Nephron (organoid): ENCODE measurements at regions not wholly inside any gene's neighbourhood (a gene's known extent, or its start where the extent isn't known, plus 50 kb on each side); places are given as distances from the start of the nearest gene placed in this dataset.
"Not testable (repeated sequence)": the region's sequence is repeated elsewhere in the genome, so short reads cannot be mapped to it uniquely, and the experiment has no call there.

Experiments
- H3K27ac Mint-ChIP-seq, 3 experiments: 2 replicates each; pipeline ENCODE4 v1.8.0; 2020; ENCODE audit warnings: mixed read lengths in 3 of 3, mild to moderate bottlenecking in 2 of 3, moderate library complexity in 1 of 3
- H3K27me3 Mint-ChIP-seq: 2 replicates; pipeline ENCODE4 v1.8.0; 2021; ENCODE audit warnings: low read depth, mild to moderate bottlenecking, moderate library complexity, mixed read lengths
- H3K36me3 Mint-ChIP-seq: 2 replicates; pipeline ENCODE4 v1.8.0; 2020; ENCODE audit warnings: low read depth, mixed read lengths
- H3K4me1 Mint-ChIP-seq: 2 replicates; pipeline ENCODE4 v1.8.0; 2020; ENCODE audit warnings: mixed read lengths
- H3K4me3 Mint-ChIP-seq, 3 experiments: 2 replicates each; pipeline ENCODE4 v1.8.0; 2020; ENCODE audit warnings: mild to moderate bottlenecking in 3 of 3, mixed read lengths in 3 of 3, moderate library complexity in 2 of 3
- H3K9me3 Mint-ChIP-seq: 2 replicates; pipeline ENCODE4 v1.8.0; 2020; ENCODE audit warnings: mixed read lengths
- TF ChIP-seq, protein P1 (sequence below), 3 experiments: fragments of 200-600 bp; sonication (generic); IDR thresholded peaks; one replicate each; pipeline ENCODE4 v1.5.0; 2021; ENCODE audit warnings: antibody characterized with exemption in 3 of 3; ENCODE audit not compliant: unreplicated experiment in 3 of 3

DNA sequence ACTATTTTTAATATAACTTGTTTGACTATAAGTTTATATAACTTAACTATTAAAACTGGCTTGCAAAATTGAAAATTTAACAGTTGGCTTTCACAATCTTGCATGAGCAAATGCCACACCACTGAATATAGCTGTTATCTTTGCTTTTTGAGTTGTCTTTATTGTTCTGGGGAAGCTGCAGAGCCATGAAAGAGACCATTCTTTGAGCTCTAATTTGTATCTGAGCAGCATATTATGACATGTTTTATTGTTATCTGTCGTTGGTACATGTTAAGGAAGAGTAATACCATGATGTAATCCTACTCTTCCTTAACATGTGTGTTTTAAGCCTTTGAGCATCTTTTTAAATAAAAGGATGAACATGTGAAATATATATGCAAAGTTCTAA, 97.1 kb upstream of the ANK2 start:
- Mint-ChIP-seq H3K27ac (no peak overlapping the region), H3K27me3 (no peaks in the 10 kb centered on the region), H3K9me3 (no peaks in the 10 kb centered on the region), H3K4me1 (no peaks in the 10 kb centered on the region), H3K36me3 (peaks cover 5% of the 10 kb centered on the region), H3K4me3 (no peak overlapping the region)
- TF ChIP-seq, protein P1, sequence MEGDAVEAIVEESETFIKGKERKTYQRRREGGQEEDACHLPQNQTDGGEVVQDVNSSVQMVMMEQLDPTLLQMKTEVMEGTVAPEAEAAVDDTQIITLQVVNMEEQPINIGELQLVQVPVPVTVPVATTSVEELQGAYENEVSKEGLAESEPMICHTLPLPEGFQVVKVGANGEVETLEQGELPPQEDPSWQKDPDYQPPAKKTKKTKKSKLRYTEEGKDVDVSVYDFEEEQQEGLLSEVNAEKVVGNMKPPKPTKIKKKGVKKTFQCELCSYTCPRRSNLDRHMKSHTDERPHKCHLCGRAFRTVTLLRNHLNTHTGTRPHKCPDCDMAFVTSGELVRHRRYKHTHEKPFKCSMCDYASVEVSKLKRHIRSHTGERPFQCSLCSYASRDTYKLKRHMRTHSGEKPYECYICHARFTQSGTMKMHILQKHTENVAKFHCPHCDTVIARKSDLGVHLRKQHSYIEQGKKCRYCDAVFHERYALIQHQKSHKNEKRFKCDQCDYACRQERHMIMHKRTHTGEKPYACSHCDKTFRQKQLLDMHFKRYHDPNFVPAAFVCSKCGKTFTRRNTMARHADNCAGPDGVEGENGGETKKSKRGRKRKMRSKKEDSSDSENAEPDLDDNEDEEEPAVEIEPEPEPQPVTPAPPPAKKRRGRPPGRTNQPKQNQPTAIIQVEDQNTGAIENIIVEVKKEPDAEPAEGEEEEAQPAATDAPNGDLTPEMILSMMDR (IDR thresholded peaks at IDR 0.05; ENCODE audit: unreplicated experiment in 3 of 3), result no peak

DNA sequence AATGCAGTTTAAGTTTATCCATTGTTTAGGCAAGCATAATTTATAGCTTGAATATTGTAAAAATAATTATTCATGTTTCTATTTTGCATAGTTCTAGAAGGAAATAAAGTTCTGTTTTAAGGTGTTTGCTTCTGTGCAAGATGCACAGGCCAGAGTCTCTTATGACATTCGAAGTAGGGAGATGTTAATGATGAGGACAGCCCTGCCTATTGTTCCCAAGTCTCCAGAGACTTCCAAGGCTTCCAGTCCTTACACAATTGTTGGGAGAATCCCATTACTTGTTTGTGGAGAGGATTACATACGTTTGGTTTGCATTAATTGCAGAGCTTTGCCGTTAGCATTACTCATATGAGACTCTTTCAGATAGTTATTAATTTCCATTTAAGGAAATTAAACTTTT, 96.2 kb upstream of the ANK2 start:
- Mint-ChIP-seq H3K36me3 (peaks cover 5% of the 10 kb centered on the region), H3K4me1 (no peaks in the 10 kb centered on the region), H3K27ac (no peak overlapping the region), H3K9me3 (no peaks in the 10 kb centered on the region), H3K4me3 (no peak overlapping the region), H3K27me3 (no peaks in the 10 kb centered on the region)
- TF ChIP-seq, protein P1 (IDR thresholded peaks at IDR 0.05; ENCODE audit: unreplicated experiment in 3 of 3), result no peak

DNA sequence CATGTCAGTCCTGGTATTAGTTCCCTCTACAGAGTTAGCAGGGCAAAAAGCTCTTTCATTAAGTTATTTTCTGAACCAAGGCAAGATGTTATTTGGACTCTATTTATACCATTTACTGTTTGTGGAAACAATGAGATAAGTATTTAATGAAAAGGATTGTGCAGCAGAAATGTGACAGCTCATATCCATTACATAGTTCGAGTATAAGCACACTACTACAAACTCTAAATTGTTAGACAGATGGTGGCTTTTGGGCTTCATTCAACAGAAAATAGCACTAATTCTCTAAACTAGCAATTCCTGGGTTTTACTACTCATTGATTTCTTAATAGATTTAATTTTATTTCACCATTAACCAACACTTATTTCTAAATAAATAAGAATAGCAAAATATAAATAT, 95.2 kb upstream of the ANK2 start:
- H3K4me1 Mint-ChIP-seq, result no peaks in the 10 kb centered on the region
- H3K36me3 Mint-ChIP-seq, result peaks cover 5% of the 10 kb centered on the region
- H3K27ac Mint-ChIP-seq, result no peak overlapping the region
- H3K9me3 Mint-ChIP-seq, result no peaks in the 10 kb centered on the region
- H3K27me3 Mint-ChIP-seq, result no peaks in the 10 kb centered on the region
- TF ChIP-seq, protein P1 (IDR thresholded peaks at IDR 0.05; ENCODE audit: unreplicated experiment in 3 of 3), result no peak
- H3K4me3 Mint-ChIP-seq, result no peak overlapping the region

DNA sequence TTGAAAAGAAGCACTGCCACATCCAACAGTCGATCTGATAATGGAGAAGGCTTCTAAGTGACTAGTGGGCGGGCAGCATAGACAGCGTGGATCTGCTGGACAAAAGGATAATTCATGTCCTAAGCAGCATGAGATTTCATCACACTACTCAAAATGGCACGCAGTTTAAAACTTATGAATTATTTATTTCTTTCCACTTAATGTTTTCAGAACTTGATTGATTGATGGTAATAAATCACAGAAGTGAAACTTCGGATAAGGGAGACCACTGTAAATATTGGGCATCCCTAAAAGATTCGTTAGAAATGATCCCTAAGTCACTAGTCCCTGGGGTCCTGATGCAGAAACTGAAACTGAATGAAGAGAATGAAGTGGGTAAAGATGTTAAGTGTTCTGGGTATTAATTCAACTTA, 93.0 kb upstream of the ANK2 start:
- Mint-ChIP-seq H3K36me3 (peaks cover 5% of the 10 kb centered on the region), H3K9me3 (no peaks in the 10 kb centered on the region), H3K4me3 (no peak overlapping the region), H3K27me3 (no peaks in the 10 kb centered on the region), H3K4me1 (no peaks in the 10 kb centered on the region), H3K27ac (no peak overlapping the region)
- TF ChIP-seq, protein P1 (IDR thresholded peaks at IDR 0.05; ENCODE audit: unreplicated experiment in 3 of 3), result no peak

DNA sequence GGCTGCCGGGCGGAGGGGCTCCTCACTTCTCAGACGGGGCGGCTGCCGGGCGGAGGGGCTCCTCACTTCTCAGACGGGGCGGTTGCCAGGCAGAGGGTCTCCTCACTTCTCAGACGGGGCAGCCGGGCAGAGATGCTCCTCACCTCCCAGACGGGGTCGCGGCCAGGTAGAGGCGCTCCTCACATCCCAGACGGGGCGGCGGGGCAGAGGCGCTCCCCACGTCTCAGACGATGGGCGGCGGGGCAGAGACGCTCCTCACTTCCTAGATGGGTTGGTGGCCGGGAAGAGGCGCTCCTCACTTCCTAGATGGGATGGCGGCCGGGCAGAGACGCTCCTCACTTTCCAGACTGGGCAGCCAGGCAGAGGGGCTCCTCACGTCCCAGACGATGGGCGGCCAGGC, 91.7 kb upstream of the ANK2 start:
- H3K36me3 Mint-ChIP-seq, H3K27me3 Mint-ChIP-seq, H3K4me3 Mint-ChIP-seq, H3K27ac Mint-ChIP-seq, H3K4me1 Mint-ChIP-seq, H3K9me3 Mint-ChIP-seq: not testable (repeated sequence)

DNA sequence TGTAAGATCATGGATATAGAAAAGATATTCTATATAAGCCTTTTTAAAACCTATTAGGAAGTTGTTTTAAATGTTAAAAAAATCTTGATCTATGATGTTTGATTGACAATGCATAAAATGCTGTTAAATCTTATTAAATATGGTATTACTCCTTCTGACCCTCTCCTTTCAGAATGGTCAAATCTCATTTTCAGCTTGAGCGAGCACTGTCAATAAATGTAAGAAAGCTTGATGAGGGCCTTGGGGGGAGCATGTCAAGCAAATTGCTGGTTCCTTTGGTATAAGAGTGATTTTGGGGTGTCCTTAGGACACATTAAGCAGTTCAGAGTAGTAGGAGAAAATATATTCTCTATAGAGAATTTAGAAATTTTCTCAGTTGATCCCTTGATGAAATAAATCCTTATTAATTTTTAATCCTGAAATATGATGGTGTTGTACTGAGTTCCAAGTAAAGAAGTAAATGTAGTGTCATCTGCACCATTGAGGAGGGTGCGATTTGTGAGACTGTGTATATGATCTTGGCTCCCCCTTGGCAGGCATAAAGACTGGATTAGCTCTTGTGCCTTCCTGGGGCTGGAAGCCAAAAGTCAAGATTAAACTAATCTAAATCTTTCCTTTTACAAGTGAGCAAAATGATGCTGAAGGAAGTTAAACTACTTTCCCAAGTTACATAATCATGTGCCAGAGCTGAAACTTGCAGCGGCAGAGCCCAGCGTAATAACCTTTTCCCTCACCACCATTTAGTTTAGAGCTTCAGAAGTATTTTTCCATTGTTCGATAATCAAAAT, 82.6 kb upstream of the ANK2 start:
- Mint-ChIP-seq H3K9me3 (peaks cover 7% of the 10 kb centered on the region), H3K27ac (no peak overlapping the region), H3K27me3 (no peaks in the 10 kb centered on the region), H3K36me3 (peaks cover 3% of the 10 kb centered on the region), H3K4me1 (no peaks in the 10 kb centered on the region), H3K4me3 (no peak overlapping the region)
- TF ChIP-seq, protein P1 (IDR thresholded peaks at IDR 0.05; ENCODE audit: unreplicated experiment in 3 of 3), result no peak
